Hematopoietic multipotent progenitor cell (in vitro differentiated cells): ENCODE measurements at regions not wholly inside any gene's neighbourhood (a gene's known extent, or its start where the extent isn't known, plus 50 kb on each side); places are given as distances from the start of the nearest gene placed in this dataset.

Experiments used
- DNase-seq, 3 donors: peaks; one replicate each; pipeline ENCODE4 v3.0.0-alpha.2; 2011 to 2015; ENCODE audit warnings: low read depth in 2 of 3, low spot score in 2 of 3

DNA sequence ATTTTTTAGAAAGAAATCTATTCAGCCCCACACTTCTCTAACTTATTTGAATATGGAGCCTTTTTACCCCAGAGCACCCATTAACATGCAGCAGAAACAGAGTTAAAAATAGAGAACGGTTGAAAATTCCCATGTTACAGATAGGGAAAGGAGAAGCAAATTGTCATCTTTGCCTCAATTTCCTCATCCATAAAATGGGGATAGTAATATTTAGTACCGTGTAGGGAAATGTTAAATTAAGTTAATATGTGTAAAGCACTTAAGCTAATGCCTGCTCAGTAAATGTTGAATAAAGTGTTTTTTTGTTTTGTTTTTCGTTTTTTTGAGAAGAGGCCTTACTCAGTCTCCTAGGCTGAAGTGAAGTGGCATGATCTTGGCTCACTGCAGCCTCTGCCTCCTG, 50.3 kb downstream of the NAV1 start:
- no peak for DNase-seq

DNA sequence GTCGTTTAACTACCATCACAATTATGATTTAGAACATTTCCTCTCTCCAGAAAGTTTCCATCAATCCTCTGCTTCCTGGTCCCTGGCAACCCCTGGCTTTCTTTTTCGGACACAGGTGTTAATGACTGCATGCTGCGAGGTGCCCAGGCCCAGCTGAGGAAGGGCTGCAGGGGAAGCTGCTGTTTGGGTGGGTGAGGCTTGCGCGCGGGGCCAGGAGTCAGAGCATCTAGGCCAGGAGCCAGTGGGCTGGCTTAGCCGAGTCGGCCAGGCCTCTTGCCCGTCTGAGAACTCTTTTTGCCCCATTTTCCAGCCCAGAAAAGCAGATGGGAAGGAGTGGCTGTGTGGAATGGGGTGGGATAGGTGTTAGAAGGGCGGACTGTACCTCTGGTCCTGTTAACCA, 51.5 kb downstream of the NAV1 start:
- no peak for DNase-seq

- no peak for DNase-seq
Measured at GRCh38 chr1:201591348-201591747, 52.4 kb downstream of the NAV1 start.

- no peak for DNase-seq
Measured at GRCh38 chr1:201591981-201592380, 53.1 kb downstream of the NAV1 start.

- no peak for DNase-seq
Measured at GRCh38 chr1:201593200-201593921, 54.4 kb downstream of the NAV1 start.

DNA sequence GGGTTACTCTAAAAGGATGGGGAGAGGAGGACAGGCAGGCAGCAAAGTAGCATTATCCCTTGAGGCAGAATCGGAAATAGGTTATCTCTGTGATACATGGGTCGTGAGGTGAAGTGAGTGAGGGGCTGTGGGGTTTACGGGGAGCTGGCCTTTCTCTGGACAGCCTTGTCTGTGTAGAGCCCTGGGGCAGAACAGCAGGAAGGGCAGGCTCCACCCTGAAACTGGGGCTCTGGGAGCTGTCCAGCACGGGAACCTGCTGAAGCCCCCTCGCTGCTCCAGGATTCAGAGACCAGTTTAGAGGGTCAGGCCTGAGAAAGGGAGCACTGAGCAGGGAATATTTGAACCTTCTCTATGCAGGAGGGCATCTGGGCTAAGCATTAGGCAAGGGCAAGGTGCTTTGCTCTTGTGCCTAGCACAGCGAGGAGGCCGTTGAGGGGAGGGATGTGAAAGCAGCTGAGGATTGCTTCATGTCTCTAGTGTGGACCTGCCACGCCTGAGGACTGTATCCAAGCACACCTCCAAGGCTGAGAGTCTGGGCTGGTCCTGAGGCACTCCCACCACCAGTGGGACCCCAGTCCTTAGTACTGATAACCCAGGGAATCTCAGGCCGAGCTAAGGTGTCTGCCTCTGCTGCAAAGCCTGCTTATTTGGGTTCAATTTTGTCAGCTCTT, 55.8 kb downstream of the NAV1 start:
- DNase-seq = peak in 1 of 3 donors; percentile 14

GRCh38 chr1:201595381-201595780, 56.5 kb downstream of the NAV1 start:
- DNase-seq = no peak

DNA sequence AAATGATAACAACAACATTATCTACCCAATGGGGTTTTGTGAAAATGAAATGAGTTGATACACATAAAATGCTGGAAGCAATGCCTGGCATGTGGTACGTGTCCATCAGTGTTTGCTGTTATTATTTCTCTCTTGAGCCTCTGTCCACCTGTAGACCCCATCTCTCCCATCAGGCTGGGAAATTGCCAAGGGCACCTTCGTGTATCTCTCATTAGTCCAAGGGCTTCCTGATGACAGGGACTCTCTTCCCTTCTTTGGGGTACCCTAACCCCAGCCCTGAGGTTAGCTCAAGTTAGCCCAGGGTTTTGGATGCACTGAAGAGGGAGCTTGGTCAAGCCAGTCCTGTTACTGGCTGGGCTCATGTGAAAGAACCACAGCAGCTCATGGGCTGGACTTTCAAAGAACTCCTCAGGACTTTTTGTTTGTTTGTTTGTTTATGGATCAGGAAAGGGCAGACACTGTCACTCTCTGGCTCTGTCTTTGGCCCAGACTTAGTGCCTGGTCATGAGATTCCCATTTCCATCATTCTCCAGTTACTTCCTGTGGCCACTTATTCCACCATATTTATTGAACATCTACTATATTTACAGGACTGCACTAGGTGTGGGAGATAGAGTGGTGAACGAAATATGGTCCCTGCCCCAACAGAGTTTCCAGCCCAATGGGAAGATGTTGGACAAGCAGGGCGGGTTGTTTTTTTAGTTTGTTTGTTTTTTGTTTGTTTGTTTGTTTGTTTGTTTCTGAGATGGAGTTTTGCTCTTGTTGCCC, 57.4 kb downstream of the NAV1 start:
- no peak for DNase-seq

DNA sequence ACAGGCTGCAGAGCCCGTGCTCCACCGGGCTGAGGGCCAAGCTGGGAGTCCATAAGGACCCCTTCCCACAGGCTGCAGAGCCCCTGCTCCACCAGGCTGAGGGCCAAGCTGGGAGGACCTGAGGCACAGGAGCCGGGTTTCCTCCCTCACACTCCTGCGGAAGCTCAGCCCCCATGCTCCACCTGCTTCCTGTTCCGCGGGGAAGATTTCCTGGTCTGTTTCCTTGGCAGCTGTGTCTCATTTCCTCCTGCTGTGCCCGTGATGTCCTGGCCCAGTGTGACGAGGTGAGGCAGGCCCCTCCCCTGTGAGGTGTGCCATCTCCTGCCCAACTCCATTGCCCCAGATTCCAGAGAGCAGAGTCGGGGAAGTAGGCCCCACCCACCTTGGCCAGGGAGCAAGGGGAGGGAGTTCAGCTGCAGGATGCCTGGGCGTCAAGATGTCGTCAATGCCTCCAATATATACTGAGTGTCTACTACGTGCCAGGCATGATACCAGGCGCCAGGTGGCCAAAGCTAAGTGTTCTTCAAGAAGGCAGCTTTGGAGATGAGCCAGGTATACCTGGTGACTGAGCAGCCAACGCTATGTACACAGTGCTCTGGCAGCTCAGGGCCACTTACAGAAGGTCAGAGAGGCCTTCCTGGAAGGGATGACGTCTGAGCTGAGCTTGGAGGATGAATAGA, 58.8 kb downstream of the NAV1 start:
- peak in 2 of 3 donors; percentile 35 to 77 for DNase-seq

DNA sequence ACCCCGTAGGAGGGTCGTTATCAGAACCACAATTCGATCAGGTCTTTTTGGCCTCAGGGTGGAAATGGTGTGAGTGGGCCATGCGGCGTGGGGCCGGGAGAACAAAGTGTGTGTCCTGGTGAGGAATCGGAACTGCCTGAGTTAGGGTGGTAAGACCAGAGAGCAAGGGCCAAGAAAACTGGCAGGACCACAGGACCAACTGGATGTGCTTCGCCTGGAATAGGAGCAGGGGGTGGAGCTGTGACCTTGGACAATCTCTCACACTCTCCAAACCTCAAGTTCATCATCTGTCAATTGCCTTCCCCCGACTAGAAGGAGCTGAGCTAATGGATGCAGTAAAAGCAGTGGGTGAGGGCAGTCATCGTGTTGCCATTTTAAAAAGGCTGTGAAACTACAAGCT, 59.5 kb downstream of the NAV1 start:
- no peak for DNase-seq

DNA sequence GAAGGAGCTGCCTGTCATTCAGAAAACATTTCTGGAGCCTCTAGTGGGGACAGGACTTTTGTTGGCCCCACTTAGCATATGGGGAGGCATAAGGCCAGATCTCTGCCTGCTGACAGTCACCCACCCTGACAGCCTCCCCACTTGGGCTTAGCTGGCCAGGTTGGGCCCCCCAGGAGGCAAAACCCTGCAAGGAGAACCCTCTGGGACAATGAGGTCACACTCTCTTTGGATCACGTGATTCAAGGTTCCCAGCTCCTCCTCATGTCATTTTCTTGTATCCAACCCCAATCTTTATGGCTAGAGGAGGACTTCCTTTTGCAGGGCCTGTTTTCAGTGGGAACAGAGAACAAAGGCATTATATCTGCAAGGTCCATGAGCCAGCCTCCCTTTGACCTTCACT, 60.0 kb downstream of the NAV1 start:
- DNase-seq = no peak

- no peak for DNase-seq
Measured at GRCh38 chr1:201599548-201599947, 60.6 kb downstream of the NAV1 start.

DNA sequence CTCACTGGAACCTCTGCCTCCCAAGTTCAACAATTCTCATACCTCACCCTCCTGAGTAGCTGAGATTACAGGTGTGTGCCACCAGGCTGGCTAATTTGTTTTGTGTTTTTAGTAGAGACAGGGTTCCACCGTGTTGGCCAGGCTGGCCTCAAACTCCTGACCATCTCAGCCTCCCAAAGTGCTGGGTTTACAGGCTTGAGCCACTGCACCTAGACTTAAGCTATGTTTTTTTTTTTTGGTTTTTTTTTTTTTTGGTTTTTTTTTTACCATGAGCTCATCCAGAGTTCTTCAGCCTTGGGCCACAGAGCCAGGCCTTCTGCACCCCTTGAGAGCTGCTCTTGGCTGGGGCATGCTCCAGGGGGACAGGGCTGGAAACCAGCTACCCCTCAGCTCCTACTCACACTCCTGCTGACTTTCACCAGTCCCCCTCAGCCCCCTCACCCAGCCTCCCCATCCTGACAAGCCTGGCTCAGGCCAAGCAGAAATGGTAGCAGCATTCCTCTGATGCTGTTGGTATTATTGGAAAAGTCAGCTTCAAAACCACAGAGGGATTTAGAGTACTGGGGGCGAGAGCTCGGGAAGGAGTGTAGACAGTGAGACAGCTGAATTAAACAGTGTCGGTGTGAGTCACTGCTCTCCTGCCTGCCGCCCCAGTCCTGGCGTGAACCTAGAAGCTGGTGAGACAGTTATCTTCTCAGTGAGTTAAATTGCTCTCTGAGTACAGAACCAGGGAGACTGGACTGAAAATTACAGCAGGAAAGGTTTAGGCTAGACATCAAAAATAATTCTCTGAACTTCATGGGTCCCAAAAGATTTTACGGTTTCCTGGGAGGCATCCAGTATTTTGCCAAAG, 63.7 kb downstream of the NAV1 start:
- DNase-seq = no peak

- DNase-seq = no peak
Measured at GRCh38 chr1:201603613-201604232, 64.8 kb downstream of the NAV1 start.

DNA sequence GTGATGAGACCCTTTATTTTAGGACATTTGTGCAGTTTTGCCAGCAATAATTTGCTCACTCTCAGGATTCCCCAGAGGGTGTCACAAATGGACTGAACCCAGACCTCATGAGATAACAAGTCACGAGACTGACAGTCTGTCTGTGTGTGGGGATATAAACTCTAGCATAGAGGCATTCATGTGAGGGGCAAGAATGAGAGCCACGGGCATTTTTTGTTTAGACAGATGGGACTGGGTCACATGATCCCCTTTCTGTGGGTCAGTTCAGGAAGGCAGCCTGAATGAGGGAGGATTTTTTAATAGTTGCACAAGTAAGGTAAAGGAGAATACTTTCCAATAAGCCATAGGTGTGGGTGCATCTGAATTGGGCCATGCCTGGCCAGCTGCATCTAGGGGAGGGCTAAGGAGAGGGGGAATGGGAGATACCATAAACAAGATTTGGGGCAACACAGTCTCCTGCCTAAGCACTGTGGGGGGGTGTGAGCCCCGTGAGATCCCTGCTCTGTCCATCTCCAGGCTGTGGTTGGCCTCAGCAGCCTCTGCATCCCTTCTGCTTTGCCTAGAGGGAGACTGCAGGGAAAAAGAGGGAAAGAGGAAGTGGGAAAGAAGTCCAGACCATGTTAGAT, 66.6 kb downstream of the NAV1 start:
- DNase-seq = no peak

DNA sequence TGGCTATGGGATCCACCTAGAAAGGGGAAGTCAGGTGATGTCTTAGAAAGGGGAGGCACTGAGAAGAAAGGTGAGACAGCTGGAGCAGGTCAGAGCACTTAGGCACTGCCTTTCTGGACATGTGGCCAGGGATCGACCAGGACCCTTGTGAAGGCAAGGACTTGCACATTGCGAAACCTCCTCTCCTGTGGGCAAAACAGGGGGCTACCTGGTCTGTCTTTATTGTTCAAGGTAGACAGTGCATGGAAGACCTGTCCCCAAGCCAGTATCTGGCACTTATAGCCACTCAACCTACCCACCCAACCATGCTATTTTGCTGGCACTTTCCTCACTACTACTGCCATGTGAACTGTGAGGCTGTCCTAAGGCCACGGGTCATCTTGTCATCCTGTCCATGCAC, 67.2 kb downstream of the NAV1 start:
- no peak for DNase-seq

GRCh38 chr1:201606623-201607022, 67.7 kb downstream of the NAV1 start:
- no peak for DNase-seq

- DNase-seq = no peak
Measured at GRCh38 chr1:201608635-201609395, 69.9 kb downstream of the NAV1 start.
